Hematopoietic multipotent progenitor cell treated with erythropoietin and hydrocortisone succinate and interleukin-3 and kit ligand, for 8 days (in vitro differentiated cells): ENCODE measurements at regions not wholly inside any gene's neighbourhood (a gene's known extent, or its start where the extent isn't known, plus 50 kb on each side); places are given as distances from the start of the nearest gene placed in this dataset.

Experiments
- DNase-seq: peaks from one replicate; pipeline ENCODE4 v3.0.0-alpha.2; 2015

GRCh38 chr7:49260538-49260937 lies 336.2 kb downstream of the CDC14C start:
- DNase-seq, result no peak

- no peak for DNase-seq
Observed at GRCh38 chr7:49261928-49262327, 337.6 kb downstream of the CDC14C start.

GRCh38 chr7:49264530-49264929 lies 340.2 kb downstream of the CDC14C start:
- no peak for DNase-seq

GRCh38 chr7:49273897-49274296 lies 349.6 kb downstream of the CDC14C start:
- no peak for DNase-seq

- no peak for DNase-seq
Observed at GRCh38 chr7:49279891-49280290, 355.5 kb downstream of the CDC14C start.

- no peak for DNase-seq
Observed at GRCh38 chr7:49287653-49288052, 363.3 kb downstream of the CDC14C start.

- DNase-seq, result no peak
Observed at GRCh38 chr7:49294611-49295010, 370.3 kb downstream of the CDC14C start.

GRCh38 chr7:49295146-49295545 lies 370.8 kb downstream of the CDC14C start:
- DNase-seq, result no peak

GRCh38 chr7:49297958-49298357 lies 373.6 kb downstream of the CDC14C start:
- DNase-seq, result no peak

- no peak for DNase-seq
Observed at GRCh38 chr7:49308787-49309186, 384.4 kb downstream of the CDC14C start.

- no peak for DNase-seq
Observed at GRCh38 chr7:49320083-49320482, 395.7 kb downstream of the CDC14C start.

GRCh38 chr7:49321843-49322242 lies 397.5 kb downstream of the CDC14C start:
- no peak for DNase-seq

- no peak for DNase-seq
Observed at GRCh38 chr7:49322476-49322875, 398.1 kb downstream of the CDC14C start.

- DNase-seq, result no peak
Observed at GRCh38 chr7:49324040-49324439, 399.7 kb downstream of the CDC14C start.

GRCh38 chr7:49324707-49325106 lies 400.4 kb downstream of the CDC14C start:
- DNase-seq, result no peak

GRCh38 chr7:49325571-49325970 lies 401.2 kb downstream of the CDC14C start:
- no peak for DNase-seq

GRCh38 chr7:49327155-49327554 lies 402.8 kb downstream of the CDC14C start:
- no peak for DNase-seq

GRCh38 chr7:49333180-49333881 lies 409.0 kb downstream of the CDC14C start:
- no peak for DNase-seq

GRCh38 chr7:49341849-49342248 lies 417.5 kb downstream of the CDC14C start:
- DNase-seq, result no peak

- DNase-seq, result no peak
Observed at GRCh38 chr7:49344556-49344955, 420.2 kb downstream of the CDC14C start.

- no peak for DNase-seq
Observed at GRCh38 chr7:49346195-49346899, 422.0 kb downstream of the CDC14C start.

- DNase-seq, result no peak
Observed at GRCh38 chr7:49367072-49367471, 406.4 kb upstream of the VWC2 start.

- no peak for DNase-seq
Observed at GRCh38 chr7:49371771-49372170, 401.7 kb upstream of the VWC2 start.

GRCh38 chr7:49376817-49377375 lies 396.5 kb upstream of the VWC2 start:
- DNase-seq, result no peak
